K562 (cell line): ENCODE measurements at regions not wholly inside any gene's neighbourhood (a gene's known extent, or its start where the extent isn't known, plus 50 kb on each side); places are given as distances from the start of the nearest gene placed in this dataset.
A peak's percentile ranks its signal among the peaks of the same experiment; 100 is the strongest.

Experiments used
- CBFA2T2 ChIP-seq: fragments of 450-650 bp; conservative IDR thresholded peaks from 2 replicates; pipeline ENCODE4 v1.6.1; 2017; ENCODE audit warnings: mild to moderate bottlenecking
- FOXA3 ChIP-seq, 2 experiments: fragments of 450-650 bp in 1 of 2; sonication (generic) in 1 of 2; formaldehyde crosslinking; IDR thresholded peaks in 1 of 2; conservative IDR thresholded peaks in 1 of 2; 2 replicates each; pipeline versions ENCODE4 v1.4.0 to v1.8.0; 2020 to 2022; ENCODE audit warnings: mild to moderate bottlenecking in 2 of 2, missing genetic modification reagents in 1 of 2
- HDAC8 ChIP-seq: fragments of 450-650 bp; IDR thresholded peaks from 2 replicates; pipeline ENCODE4 v1.6.1; 2016; ENCODE audit warnings: mild to moderate bottlenecking, missing genetic modification characterization, moderate library complexity, missing compliant biosample characterization
- HNRNPH1 ChIP-seq: fragments of 200-400 bp; formaldehyde crosslinking; optimal IDR thresholded peaks from 2 replicates; pipeline ENCODE3; 2017; ENCODE audit warnings: low read depth, mild to moderate bottlenecking, low read length, moderate library complexity
- IFI16 ChIP-seq: fragments of 250-450 bp; sonication (Bioruptor Pico); IDR thresholded peaks from 2 replicates; pipeline ENCODE4 v2.1.2; 2022; ENCODE audit warnings: mild to moderate bottlenecking, inconsistent platforms
- MIER1 ChIP-seq: fragments of 450-650 bp; IDR thresholded peaks from 2 replicates; pipeline ENCODE4 v1.6.1; 2016; ENCODE audit warnings: antibody characterized with exemption, mild to moderate bottlenecking, low read depth
- NFE2L1 ChIP-seq: fragments of 450-650 bp; IDR thresholded peaks from 2 replicates; pipeline ENCODE4 v1.6.1; 2016; ENCODE audit warnings: missing genetic modification characterization, low read depth, mild to moderate bottlenecking, missing compliant biosample characterization, moderate library complexity, borderline replicate concordance
- NR2F6 ChIP-seq: fragments of 450-650 bp; formaldehyde crosslinking; IDR thresholded peaks from 2 replicates; pipeline ENCODE4 v1.4.0; 2020; ENCODE audit warnings: mild to moderate bottlenecking
- PHTF2 ChIP-seq: fragments of 250-450 bp; sonication (Bioruptor Pico); IDR thresholded peaks from 2 replicates; pipeline ENCODE4 v1.5.0; 2021; ENCODE audit warnings: mild to moderate bottlenecking
- SIN3B ChIP-seq: fragments of 450-650 bp; IDR thresholded peaks from 2 replicates; pipeline ENCODE4 v1.6.1; 2017; ENCODE audit warnings: low read depth, mild to moderate bottlenecking, moderate library complexity
- SMAD4 ChIP-seq: fragments of 250-450 bp; sonication (Bioruptor Pico); conservative IDR thresholded peaks from 2 replicates; pipeline ENCODE4 v1.8.0; 2021; ENCODE audit warnings: inconsistent platforms, mild to moderate bottlenecking, moderate library complexity
- SPI1 ChIP-seq: IDR thresholded peaks from 2 replicates; pipeline ENCODE4 v1.6.1; 2011; ENCODE audit warnings: low read depth, low read length, control low read depth, borderline replicate concordance
- WHSC1 ChIP-seq: IDR thresholded peaks from one replicate; pipeline ENCODE4 v1.6.1; 2012; ENCODE audit warnings: low read length, control low read depth, inconsistent platforms
- XRCC3 ChIP-seq: fragments of 450-650 bp; IDR thresholded peaks from 2 replicates; pipeline ENCODE4 v1.6.1; 2017; ENCODE audit warnings: mild to moderate bottlenecking, moderate library complexity
- ZC3H8 ChIP-seq: fragments of 450-650 bp; IDR thresholded peaks from 2 replicates; pipeline ENCODE4 v1.6.1; 2017
- ZEB2 ChIP-seq: fragments of 450-650 bp; IDR thresholded peaks from 2 replicates; pipeline ENCODE4 v1.6.1; 2016
- ZNF431 ChIP-seq: sonication (generic); formaldehyde crosslinking; IDR thresholded peaks from 2 replicates; pipeline ENCODE4 v1.8.0; 2022; ENCODE audit warnings: mild to moderate bottlenecking, missing genetic modification reagents
- TF ChIP-seq, protein P1 (sequence below): fragments of 250-450 bp; sonication (Bioruptor Pico); IDR thresholded peaks from 2 replicates; pipeline ENCODE4 v1.5.0; 2020; ENCODE audit warnings: mild to moderate bottlenecking
- TF ChIP-seq, protein P2 (sequence below): conservative IDR thresholded peaks from 2 replicates; pipeline ENCODE4 v1.6.1; 2011; ENCODE audit warnings: low read depth, mild to moderate bottlenecking, low read length; ENCODE audit not compliant: control insufficient read depth
- TF ChIP-seq, protein P3 (sequence below), 2 experiments: fragments of 450-650 bp; IDR thresholded peaks; 2 replicates each; pipeline ENCODE4 v1.6.1; 2016
- TF ChIP-seq, protein P4 (sequence below): sonication (generic); formaldehyde crosslinking; IDR thresholded peaks from 2 replicates; pipeline ENCODE4 v1.8.0; 2022; ENCODE audit warnings: missing genetic modification reagents, mild to moderate bottlenecking, borderline replicate concordance
- TF ChIP-seq, protein P5 (sequence below): sonication (generic); formaldehyde crosslinking; IDR thresholded peaks from 2 replicates; pipeline ENCODE4 v1.8.0; 2022; ENCODE audit warnings: mild to moderate bottlenecking, missing genetic modification reagents

DNA sequence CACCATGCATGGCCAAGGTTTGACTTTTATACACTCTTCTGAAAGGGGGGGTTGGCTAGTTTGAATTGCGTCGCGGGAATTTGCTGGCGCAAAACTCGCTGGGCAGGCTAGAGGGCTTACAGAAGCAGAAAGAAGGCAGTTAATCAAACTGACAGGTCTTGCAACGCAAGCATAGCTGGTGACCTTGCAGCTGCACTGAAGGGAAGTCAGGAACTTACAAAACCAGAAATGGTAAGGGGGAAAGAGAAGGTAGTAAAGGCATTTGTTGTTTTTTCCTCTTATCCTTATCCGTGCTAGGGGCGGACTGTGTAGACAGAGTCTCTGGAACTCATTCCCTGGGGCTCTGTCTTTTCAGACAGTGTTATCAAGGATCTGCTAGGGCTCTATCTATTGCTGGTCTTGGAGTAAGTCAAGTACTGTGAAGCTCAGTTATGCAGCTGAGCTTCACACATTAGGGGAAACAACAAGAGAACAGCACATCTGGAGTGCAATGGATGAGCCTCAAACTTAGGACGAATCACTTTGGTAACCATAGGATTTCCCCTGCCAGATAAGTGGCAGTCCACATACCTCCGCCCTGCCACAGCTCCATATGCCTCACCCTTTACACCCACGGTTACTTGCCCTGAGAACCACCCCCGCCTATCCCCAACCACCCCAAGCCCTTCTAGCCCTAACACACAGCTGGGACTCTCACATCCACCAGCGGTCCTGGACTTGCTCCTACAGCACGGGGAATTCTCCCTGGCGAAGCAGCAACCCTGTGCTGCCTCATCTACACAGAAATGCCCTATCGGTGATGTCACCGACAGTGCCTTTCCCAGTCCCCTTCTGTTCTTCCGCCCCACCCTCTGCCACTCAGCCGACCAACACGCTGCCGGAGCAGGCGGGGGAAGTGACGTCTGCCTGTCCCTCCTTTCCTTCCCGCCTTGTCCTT lies 251.4 kb downstream of the FAM72C start (continued):
- TF ChIP-seq, protein P1, sequence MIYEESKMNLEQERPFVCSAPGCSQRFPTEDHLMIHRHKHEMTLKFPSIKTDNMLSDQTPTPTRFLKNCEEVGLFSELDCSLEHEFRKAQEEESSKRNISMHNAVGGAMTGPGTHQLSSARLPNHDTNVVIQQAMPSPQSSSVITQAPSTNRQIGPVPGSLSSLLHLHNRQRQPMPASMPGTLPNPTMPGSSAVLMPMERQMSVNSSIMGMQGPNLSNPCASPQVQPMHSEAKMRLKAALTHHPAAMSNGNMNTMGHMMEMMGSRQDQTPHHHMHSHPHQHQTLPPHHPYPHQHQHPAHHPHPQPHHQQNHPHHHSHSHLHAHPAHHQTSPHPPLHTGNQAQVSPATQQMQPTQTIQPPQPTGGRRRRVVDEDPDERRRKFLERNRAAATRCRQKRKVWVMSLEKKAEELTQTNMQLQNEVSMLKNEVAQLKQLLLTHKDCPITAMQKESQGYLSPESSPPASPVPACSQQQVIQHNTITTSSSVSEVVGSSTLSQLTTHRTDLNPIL (CRISPR knock-in tag): no peak
- no peak for TF ChIP-seq XRCC3
- TF ChIP-seq IFI16 (CRISPR knock-in tag): no peak
- no peak for TF ChIP-seq FOXA3 (CRISPR knock-in tag; conservative IDR thresholded peaks at IDR 0.05 in 1 of 2, IDR thresholded peaks at IDR 0.05 in 1 of 2)
- no peak for TF ChIP-seq NFE2L1 (tag)
- TF ChIP-seq SMAD4 (CRISPR knock-in tag): 0 out of 2 replicates have a peak, but pooled peaks have one; percentile 16
- TF ChIP-seq HDAC8 (tag): no peak
- TF ChIP-seq ZNF431 (CRISPR knock-in tag): no peak
- TF ChIP-seq HNRNPH1: no peak
- TF ChIP-seq, protein P2, sequence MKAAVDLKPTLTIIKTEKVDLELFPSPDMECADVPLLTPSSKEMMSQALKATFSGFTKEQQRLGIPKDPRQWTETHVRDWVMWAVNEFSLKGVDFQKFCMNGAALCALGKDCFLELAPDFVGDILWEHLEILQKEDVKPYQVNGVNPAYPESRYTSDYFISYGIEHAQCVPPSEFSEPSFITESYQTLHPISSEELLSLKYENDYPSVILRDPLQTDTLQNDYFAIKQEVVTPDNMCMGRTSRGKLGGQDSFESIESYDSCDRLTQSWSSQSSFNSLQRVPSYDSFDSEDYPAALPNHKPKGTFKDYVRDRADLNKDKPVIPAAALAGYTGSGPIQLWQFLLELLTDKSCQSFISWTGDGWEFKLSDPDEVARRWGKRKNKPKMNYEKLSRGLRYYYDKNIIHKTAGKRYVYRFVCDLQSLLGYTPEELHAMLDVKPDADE: no peak; the same call in 1 of the 2 replicates
- TF ChIP-seq, protein P3, sequence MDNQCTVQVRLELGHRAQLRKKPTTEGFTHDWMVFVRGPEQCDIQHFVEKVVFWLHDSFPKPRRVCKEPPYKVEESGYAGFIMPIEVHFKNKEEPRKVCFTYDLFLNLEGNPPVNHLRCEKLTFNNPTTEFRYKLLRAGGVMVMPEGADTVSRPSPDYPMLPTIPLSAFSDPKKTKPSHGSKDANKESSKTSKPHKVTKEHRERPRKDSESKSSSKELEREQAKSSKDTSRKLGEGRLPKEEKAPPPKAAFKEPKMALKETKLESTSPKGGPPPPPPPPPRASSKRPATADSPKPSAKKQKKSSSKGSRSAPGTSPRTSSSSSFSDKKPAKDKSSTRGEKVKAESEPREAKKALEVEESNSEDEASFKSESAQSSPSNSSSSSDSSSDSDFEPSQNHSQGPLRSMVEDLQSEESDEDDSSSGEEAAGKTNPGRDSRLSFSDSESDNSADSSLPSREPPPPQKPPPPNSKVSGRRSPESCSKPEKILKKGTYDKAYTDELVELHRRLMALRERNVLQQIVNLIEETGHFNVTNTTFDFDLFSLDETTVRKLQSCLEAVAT (IDR thresholded peaks at IDR 0.05): no peak; a peak in 1 of 4 replicates
- TF ChIP-seq, protein P4, sequence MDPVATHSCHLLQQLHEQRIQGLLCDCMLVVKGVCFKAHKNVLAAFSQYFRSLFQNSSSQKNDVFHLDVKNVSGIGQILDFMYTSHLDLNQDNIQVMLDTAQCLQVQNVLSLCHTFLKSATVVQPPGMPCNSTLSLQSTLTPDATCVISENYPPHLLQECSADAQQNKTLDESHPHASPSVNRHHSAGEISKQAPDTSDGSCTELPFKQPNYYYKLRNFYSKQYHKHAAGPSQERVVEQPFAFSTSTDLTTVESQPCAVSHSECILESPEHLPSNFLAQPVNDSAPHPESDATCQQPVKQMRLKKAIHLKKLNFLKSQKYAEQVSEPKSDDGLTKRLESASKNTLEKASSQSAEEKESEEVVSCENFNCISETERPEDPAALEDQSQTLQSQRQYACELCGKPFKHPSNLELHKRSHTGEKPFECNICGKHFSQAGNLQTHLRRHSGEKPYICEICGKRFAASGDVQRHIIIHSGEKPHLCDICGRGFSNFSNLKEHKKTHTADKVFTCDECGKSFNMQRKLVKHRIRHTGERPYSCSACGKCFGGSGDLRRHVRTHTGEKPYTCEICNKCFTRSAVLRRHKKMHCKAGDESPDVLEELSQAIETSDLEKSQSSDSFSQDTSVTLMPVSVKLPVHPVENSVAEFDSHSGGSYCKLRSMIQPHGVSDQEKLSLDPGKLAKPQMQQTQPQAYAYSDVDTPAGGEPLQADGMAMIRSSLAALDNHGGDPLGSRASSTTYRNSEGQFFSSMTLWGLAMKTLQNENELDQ (CRISPR knock-in tag): no peak
- TF ChIP-seq, protein P5, sequence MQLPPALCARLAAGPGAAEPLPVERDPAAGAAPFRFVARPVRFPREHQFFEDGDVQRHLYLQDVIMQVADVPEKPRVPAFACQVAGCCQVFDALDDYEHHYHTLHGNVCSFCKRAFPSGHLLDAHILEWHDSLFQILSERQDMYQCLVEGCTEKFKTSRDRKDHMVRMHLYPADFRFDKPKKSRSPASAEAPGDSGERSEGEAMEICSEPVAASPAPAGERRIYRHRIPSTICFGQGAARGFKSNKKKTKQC (CRISPR knock-in tag): no peak
- no peak for TF ChIP-seq MIER1
- no peak for TF ChIP-seq ZEB2
- TF ChIP-seq WHSC1: no peak
- no peak for TF ChIP-seq SIN3B
- TF ChIP-seq ZC3H8: peak; percentile 96
- TF ChIP-seq SPI1: peak; percentile 68; the same call in 1 of the 2 replicates
- no peak for TF ChIP-seq PHTF2 (CRISPR knock-in tag)
- TF ChIP-seq CBFA2T2: no peak; the same call in 1 of the 2 replicates
- TF ChIP-seq NR2F6 (CRISPR knock-in tag): no peak
